Pulmonary artery endothelial cell (primary cell): ENCODE measurements at regions not wholly inside any gene's neighbourhood (a gene's known extent, or its start where the extent isn't known, plus 50 kb on each side); places are given as distances from the start of the nearest gene placed in this dataset.

Experiments used
- DNase-seq: peaks from one replicate; pipeline ENCODE4 v3.0.0-alpha.2; 2011; ENCODE audit warnings: low read depth, low spot score

DNA sequence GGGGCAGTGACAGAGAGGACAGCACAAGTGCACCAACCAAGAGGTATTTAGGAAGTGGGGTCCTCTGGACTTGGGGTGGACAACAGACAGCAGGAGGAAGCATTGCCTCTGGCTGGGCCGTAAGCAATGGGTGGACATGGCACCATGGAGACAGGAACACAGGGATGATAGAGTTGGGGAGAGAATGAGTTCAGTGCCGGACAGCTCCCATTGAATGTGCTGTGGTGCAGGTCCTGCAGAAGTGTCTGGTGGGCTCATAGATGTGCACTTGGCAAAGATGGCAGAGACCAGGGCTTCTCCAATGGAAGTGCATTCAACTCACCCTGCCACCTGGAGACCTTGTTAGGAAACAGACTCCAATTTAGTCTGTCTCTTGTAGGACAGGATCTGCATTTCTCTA is 341.5 kb upstream of the ZMIZ1 start:
- no peak for DNase-seq

DNA sequence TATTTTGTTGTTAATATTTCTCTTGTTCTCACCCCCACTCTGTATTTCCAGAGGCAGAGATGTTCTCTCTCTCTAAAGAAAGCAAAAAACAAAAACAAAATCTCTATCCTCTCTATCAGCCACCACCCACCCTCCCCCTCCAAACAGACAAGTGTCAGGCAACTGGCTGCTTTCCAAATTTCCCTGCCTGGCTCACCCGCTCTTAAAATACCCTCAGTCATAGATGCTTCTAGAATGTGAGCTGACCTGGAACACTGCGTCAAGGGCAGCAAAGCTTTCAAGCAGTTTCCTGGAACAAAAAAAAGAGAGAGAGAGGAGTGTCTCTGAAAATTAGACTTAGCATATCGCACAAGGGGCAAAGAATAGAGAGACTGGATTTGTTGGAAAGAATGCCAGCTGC is 341.0 kb upstream of the ZMIZ1 start:
- DNase-seq, result no peak

DNA sequence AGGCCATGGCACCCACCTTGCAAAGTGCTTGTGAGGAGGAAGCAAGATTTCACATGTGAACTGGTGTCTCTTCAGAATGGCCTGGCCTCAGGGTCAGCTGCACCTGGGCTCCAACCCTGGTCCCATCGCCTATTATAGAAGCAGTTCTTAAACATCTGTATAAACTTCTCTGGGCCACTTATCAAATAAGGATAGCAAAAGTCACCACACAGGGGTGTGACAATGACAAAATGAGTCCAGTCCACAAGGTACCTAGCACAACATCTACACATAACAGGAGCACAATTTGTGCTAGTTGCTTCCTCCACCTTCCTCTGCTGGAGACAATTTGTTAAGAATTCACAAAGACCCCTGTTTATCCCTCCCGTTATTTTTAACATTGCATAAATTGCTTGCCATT is 340.6 kb upstream of the ZMIZ1 start:
- DNase-seq, result no peak

DNA sequence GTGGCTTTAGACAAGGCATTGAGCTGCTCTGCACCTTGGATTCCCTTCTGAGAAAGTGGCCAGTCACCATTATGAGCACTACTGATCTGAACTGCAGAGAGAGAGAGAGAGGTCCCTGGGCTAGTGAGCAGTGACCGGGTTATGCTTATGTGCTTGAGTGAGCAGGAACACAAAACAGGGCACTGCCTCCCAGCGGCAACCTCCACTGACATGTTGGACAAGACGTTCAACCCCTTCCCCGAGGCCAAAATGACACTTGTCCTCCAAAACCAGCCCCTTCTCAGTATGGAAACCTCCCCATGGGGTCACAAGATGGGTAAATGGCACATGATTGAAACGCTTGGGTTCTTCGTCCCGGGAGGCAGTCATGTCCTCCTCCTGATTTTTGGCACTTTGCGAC is 339.4 kb upstream of the ZMIZ1 start:
- no peak for DNase-seq

DNA sequence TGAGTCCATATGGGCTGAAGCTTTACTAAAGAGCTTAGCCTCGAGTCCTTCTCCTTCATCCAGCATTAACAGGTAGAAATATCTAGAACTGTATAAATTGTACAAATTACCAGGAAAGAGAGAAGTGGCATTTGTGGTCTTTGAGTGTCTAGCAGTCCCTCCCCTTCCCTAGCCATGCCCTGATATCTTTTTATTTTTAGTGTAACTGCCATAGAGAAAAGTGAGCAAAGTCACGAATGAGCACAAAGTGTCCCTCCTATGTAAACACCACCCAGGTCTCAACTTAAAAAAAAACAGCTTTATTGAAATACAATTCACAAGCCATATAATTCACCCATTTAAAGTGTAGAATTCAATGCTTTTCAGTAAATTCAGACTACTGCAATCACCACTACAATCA is 339.0 kb upstream of the ZMIZ1 start:
- no peak for DNase-seq

DNA sequence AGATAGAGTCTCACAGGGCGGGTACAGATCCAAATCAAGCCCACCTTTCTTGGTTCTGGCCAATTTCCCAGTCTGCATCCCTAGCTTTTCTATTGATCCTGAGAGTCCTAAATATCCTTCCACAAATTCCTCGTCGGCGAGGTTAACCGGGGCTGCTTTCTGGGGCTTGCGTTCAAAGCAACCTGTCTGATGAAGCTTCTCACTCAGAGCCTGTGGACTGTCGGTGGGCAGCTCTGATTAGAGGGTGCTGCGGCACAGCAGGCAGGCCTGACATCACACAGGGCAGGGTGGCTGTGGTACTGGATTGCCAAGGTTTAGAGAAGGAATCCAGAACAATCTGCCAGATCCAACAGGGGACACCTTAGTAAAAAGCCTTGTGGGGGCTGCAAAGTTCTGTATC is 338.0 kb upstream of the ZMIZ1 start:
- no peak for DNase-seq

DNA sequence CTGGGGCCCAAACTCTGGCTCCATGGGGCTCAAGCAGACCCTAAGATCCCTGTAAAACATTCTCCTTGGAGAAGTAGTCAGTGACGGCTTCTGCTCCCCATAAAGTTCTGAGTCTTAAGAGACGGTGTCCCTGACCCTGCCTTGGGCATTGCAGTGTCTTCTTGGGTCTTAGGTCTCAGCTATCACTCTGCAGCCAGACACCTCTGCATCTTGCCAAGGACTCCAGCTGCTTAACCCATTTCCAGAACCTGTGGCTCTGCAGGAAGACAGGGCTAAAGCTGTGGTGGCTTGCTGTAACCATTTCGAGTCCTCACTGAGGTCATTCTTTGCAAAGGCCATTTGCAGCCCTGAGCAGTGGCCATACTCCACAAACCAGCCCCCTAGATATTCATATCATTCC is 337.1 kb upstream of the ZMIZ1 start:
- no peak for DNase-seq

DNA sequence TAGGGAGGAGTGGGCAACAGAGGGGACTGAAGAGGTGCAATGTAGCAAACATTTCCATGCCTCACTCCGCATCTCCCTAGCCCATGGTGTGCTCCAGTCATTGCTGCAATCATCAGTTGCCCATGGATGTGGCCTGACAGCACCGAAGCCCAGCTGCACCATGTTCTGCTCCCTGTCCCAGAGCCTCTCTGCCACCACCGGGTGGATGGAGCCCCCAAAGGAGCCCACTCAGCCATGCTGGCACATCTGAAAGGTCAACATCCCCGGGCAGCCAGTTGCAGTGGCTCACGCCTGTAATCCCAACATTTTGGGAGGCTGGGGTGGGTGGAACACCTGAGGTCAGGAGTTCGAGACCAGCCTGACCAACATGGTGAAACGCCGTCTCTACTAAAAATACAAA is 336.4 kb upstream of the ZMIZ1 start:
- DNase-seq, result no peak

DNA sequence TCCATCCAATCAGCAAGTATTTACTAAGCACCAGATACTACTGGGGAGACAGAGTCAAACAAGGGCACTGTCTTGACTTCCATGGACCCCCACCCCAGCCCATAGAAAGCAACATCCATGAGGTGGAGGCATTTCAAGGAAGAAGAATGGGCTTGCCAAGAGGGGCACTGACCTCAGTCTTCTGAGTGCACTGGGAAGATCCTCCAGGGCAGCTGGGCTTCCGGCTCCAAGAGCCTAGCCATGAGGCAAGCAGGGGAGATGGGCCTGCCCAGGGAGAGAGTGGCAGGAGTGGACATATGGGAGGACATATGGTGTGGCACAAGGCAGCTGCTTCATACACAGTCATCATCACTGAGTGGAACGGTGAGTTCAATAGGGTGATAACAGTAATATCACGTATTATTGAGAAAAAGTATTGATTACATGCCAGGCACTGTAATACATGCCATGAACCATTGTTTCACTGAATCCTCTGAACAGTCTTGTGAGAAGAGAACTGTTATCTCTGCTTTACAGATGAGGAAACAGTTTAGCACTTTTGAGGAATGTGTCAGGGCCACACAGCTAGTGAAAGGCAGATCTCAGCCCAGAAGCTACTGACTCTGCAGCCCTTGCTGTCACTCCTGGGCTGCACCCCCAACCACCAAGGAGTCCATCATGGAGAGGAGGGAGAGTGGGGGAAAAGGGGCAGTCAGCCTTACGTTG is 331.7 kb upstream of the ZMIZ1 start:
- no peak for DNase-seq

DNA sequence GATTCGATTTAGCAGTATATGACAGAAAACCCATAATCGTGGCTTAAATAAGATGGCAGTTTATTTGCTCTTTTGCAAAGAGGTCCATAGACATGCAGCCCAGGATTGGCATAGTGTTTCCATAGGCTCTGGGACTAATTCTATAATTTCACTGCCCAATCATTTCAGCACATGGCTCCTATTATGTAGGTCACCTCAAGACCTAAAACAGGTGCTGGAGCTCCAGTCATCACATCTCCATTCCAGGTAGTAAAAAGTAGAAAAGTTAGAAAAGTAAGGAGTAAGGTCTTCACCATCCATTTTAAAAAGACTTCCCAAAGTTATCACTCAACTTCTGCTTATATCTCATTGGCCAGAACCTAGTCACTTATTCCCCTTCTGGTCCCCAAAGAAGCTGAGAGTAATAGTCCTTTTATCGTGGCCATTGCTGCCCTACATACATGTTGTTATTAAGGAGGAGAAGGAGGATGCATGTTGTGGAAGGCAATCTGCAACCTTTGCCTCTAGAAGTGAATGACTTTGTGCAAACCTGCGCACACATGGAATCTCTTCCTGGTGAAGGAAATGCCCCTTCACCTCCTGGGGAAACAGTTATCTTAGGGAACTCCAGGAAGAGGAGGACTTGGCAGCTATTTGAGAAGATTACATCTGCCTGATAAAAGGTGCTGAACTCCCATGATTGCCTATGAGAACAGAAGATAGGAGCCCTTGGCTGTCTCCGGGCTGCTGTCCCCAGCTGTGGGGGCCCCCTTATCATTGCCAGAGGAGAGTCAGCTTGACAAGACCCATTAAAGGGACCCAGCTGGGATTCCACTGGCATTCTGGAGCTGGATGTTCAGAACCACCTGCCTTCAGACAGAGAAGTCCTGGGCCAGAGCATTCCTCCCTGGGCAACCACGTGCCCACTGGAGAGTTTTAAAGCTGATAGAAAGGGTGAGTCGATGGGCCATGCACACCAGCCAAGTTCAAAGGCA is 330.6 kb upstream of the ZMIZ1 start:
- DNase-seq, result no peak

DNA sequence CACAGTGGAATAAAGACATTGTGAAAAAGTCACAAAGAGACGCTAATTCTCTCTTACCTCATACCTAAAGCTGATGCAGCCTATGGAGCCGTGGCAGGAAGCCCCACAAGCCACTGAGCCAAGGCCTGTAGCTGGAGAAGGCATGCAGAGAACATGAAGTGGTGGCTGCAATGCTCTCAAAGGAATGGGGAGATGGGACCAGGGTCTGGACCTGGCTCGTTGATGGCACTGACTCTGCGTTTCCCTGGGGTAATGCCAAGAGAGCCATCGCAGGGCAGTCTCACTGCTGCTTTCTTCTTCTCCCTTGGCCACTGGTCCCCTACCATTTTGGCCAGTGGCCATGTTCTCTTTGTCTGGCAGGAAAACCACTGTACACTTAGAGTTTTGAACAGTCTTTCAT is 329.9 kb upstream of the ZMIZ1 start:
- no peak for DNase-seq

DNA sequence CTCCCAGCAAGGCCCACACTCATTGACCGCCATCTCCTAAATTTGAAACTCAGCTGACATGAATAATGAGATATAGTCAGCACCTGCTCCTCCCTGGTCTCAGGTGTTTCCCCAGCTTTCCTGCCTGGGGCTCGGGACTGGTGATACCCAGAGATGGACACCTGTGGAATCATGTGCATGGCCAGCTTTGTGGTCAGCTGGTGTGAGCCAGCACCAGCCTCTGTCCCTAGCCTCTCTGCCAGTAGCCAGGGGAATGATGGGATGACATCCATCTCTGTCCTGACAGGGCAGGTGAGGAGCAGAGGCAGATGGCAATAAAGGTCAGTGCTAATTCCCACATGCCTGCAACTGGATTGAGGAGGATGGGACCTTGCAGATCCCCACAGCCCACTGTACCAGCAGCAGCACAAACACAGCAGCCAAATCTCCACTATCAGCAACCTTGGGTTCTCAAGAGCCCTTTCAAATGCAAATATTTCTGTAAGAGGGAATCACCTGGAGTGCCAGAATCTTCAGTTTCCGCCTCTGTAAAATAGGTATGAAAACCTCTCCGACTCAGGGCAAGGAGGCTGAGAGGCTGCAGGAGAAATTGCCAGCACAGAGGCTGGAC is 329.2 kb upstream of the ZMIZ1 start:
- DNase-seq, result no peak

DNA sequence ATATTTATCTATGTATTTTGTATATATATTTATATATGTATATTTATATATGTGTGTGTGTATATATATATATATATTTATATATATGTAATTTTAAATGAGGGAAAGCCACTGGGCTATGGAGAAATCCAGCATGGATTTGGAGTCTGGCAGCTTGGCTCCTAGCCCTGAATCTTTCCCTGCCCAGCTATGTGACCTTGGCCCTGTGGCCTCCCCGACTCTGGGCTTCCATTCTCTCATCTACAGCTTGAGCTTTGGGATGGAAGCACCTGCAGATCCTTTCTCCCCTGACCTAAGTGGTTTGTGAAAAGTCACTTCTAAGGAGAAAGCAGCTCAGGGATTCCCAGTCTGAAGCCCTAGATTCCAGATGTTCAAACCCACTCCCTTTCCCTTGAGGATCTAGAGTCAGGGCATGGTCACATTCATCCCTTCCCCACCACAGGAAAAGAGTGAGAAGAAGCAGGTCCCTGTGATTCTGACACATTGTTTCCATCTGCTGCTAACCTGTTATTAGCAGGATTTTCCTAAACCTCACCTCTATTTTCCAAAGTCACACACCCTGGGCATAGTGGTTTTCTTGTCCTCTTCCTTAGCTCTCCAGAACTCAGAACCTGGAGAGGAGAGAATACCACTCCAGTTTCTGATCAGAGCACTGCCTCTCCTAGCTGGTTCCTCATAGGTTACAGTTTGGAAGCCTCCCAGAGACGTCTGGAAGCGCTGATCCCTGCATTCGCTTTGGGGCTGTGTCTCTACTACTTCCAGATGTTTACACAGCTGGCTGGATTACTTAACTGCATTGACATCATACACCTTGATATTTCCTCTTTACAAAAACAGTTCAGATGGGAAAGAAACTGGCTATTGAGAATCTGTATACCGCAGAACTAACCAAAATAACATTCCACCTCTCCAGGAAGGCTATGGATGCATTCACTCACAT is 327.5 kb upstream of the ZMIZ1 start:
- DNase-seq, result no peak

DNA sequence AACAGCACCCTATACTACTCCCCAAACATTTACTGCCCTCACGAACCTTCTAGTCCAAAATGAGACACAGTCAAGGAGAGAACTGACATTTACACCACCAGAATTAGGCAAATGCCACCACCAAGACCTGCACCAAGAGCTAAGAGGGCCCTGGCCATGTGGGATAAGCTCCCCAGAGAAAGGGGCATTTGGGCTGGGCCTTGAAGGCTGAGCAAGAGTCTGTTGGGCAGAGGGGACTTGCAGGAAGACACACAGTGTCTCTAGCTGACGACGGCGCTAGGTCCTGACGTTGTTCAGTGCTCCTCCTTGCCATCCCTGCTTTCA is 326.4 kb upstream of the ZMIZ1 start:
- no peak for DNase-seq

DNA sequence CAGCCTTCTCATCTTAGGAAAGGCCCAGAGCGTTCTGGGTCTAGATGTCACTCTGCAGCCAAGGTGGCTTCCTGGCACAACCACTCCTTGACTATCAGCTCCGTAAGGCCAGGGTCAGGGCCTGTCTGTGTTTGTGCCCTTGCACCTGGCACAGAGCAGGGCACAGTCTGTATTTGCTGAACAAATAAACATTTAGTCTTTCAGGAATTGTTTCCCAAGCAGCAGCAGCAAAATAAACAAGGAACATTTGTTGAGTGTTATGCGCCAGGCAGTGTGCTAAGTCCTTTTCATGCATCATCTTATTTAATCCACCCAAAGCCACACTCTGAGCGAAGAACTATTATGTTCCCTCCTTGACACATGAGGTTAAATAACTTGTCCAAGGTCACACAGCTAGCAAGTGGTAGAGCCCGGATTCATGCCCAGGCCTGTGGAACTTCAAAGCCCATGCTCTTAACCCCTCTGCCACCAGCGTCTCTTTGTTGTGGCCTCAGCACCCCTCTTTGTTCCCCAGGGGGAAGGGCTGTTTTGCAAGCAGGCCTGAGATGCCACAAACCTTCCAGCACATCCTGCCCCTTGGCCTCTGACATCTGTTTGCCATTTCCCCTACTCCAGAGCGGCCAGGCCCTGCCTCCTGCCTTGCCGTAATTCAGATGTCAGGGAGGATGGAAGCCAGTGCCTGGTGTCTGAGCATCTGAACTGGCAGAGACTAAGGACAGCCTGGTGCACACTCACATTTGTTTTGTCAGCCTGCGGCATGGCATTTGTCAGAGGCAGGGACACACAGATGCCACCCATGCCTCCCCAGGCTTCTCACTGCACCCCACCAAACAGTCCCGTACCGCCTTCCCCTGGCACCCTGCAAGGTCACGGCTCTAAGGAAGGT is 325.8 kb upstream of the ZMIZ1 start:
- DNase-seq, result no peak

DNA sequence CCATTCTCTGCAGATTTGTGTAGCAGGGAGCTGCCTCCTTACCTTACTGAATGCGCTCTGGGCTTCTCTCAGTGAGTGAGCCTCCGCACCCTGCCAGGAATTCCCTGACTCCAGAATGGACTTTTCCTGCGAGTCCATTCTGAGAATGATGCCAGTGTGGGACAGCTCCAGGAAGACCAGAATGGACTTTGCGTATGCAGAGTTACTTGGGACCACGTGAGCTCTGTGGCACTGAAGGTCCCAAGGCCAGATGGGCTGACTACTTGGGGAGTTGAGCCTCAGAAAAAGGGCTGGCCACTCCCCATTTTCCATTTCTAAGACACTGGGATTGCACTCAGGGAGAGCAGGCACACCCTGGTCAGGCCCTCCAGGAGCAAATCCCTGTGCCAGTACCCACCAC is 324.7 kb upstream of the ZMIZ1 start:
- no peak for DNase-seq

DNA sequence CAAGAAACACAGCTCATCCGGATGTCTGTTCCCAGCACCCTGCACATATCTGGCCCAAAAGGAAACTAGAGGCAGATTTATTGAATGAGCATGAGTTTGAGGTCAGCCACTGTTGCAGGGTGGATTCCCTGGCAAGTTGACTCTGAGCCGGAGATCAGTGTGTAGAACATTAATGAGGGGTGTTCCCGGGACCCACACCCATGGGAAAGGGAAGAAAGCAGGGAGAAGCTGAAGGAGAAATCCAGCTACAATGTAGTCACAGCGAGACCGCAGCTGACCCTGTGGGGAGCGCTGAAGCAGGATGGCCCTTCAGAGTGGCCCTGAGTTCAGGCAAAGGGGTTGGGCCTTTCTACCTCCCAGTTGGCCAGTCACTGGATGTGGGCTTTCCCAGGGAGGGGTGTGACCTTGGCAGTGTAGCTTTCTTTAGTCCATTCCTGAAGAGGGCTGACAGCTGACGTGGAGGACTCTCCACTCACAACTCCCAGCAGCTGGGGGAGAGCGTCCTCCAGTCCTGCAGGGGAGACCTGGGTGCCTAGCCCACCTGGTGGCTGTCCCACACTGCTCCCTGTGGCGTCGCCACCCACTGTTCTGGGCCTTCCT is 324.2 kb upstream of the ZMIZ1 start:
- DNase-seq, result no peak

DNA sequence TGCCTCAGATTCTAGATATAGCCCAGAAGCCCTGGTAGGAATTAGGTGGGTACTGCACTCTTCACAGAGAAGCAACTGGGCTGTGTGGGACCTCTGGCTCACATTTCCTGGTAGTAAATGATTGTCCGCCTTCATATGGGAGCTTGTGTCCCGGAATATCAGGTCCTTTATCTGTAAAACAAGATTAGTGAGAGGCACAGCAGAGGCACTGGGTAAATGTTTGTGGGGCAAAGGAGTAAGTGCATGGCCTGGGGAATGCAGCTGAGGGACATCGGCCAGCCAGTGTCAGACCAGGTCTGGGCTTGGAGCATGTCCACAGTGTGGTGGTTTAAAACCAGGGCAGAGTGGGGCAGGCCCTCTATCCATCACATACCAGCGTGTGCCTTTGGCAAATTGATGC is 323.3 kb upstream of the ZMIZ1 start:
- DNase-seq, result no peak

DNA sequence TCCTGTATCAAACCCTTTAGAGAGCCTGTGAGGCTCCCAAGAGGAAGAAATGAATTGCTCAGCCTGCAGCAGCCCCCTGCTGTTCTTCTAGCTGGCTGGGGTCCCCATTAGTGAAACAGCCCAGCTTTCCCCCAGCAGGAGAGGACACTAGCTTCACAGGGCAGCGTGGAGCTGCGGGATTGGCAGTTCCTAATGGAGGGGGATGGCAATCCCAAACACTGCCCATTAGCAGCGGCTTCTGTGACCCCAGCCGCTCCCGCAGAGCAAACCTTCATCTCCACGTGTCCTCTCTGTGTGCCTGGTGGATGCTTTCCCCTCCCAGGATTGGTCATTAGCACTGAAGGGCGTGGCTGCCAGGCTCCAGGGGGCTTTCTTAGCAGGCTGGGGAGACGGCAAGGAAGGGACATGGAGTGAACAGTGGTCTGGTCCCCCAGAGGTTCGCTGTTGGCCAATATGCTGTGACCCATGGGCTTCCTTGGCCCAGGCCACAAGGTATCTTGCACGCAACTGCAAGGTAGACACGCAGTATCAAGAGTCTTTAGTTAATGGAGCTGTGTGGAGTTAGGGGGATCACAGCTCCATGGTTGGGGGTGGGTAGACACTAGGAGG is 322.5 kb upstream of the ZMIZ1 start:
- DNase-seq, result no peak
